Esophagus muscularis mucosa (tissue), 4 donors: ENCODE measurements at regions not wholly inside any gene's neighbourhood (a gene's known extent, or its start where the extent isn't known, plus 50 kb on each side); places are given as distances from the start of the nearest gene placed in this dataset.

ENCODE experiments used
- DNase-seq: peaks from one replicate; pipeline ENCODE4 v3.0.0-alpha.2; 2017; ENCODE audit errors: extremely low spot score
- H3K27ac ChIP-seq, 4 donors: fragments of 200-600 bp; sonication (generic); replicated peaks in 1 of 4; 1 replicate in 3 of 4; 2 replicates in 1 of 4; pipeline ENCODE4 v1.5.1; 2016 to 2019; ENCODE audit warnings: mild to moderate bottlenecking in 1 of 4
- H3K27me3 ChIP-seq, 4 donors: fragments of 200-600 bp; sonication (generic); one replicate each; pipeline versions ENCODE4 v1.5.1 to v1.6.0; 2016 to 2019
- H3K36me3 ChIP-seq, 4 donors: fragments of 200-600 bp; sonication (generic); one replicate each; pipeline ENCODE4 v1.5.1; 2016 to 2019
- H3K4me1 ChIP-seq, 4 donors: fragments of 200-600 bp; sonication (generic); one replicate each; pipeline ENCODE4 v1.5.1; 2016 to 2019
- H3K4me3 ChIP-seq, 4 donors: fragments of 200-600 bp; sonication (generic); 1 replicate in 2 of 4; 2 replicates in 2 of 4; pipeline ENCODE4 v1.5.1; 2016 to 2019; ENCODE audit warnings: mild to moderate bottlenecking in 4 of 4, moderate library complexity in 1 of 4
- H3K9me3 ChIP-seq, 4 donors: fragments of 200-600 bp; sonication (generic); 1 replicate in 3 of 4; 2 replicates in 1 of 4; pipeline ENCODE4 v1.5.1; 2016 to 2019
- EP300 ChIP-seq: sonication (generic); formaldehyde crosslinking; IDR thresholded peaks from one replicate; pipeline ENCODE4 v1.6.1; 2017; ENCODE audit warnings: antibody characterized with exemption
- POLR2A ChIP-seq: fragments of 450-650 bp; IDR thresholded peaks from one replicate; pipeline ENCODE4 v1.6.1; 2017; ENCODE audit warnings: antibody characterized with exemption, moderate library complexity, mild to moderate bottlenecking, low read depth
- POLR2AphosphoS5 ChIP-seq, 2 donors: sonication (generic); formaldehyde crosslinking; IDR thresholded peaks; one replicate each; pipeline ENCODE4 v1.6.1; 2017; ENCODE audit warnings: antibody characterized with exemption in 2 of 2
- WGBS: methylation state at CpG from one replicate; pipeline ENCODE4 v1.1.5; 2018; 5-methylcytosine and 5-hydroxymethylcytosine counted together
- intact Hi-C: fragments of 100-400 bp; cut with DNase I; formaldehyde crosslinking; loops from one replicate; pipeline ENCODE4 v1.15.1; 2023
- TF ChIP-seq, protein P1 (sequence below), 3 experiments: fragments of 200-600 bp in 2 of 3; fragments of 450-650 bp in 1 of 3; sonication (generic) in 2 of 3; IDR thresholded peaks; one replicate each; pipeline ENCODE4 v1.5.1; 2017 to 2019; ENCODE audit warnings: antibody characterized with exemption in 3 of 3, mild to moderate bottlenecking in 2 of 3, moderate library complexity in 1 of 3

- Histone ChIP-seq H3K4me3 (no peak overlapping the region), H3K4me1 (peaks cover 36 to 45% (median 40%) of the 10 kb centered on the region in 4 donors), H3K36me3 (no peaks in the 10 kb centered on the region), H3K27ac (no peak overlapping the region), H3K9me3 (no peaks in the 10 kb centered on the region), H3K27me3 (no peaks in the 10 kb centered on the region)
- WGBS, result 92% methylated on average over 3 of the region's 3 CpGs
- intact Hi-C loops, result loop anchor here (10.0 kb wide), 1 partner anchor 144 kb away; the partner anchor contains the start of gene ARHGAP5
- TF ChIP-seq POLR2AphosphoS5 (IDR thresholded peaks at IDR 0.05) (no peak), POLR2A (no peak), EP300 (no peak)
- TF ChIP-seq, protein P1, sequence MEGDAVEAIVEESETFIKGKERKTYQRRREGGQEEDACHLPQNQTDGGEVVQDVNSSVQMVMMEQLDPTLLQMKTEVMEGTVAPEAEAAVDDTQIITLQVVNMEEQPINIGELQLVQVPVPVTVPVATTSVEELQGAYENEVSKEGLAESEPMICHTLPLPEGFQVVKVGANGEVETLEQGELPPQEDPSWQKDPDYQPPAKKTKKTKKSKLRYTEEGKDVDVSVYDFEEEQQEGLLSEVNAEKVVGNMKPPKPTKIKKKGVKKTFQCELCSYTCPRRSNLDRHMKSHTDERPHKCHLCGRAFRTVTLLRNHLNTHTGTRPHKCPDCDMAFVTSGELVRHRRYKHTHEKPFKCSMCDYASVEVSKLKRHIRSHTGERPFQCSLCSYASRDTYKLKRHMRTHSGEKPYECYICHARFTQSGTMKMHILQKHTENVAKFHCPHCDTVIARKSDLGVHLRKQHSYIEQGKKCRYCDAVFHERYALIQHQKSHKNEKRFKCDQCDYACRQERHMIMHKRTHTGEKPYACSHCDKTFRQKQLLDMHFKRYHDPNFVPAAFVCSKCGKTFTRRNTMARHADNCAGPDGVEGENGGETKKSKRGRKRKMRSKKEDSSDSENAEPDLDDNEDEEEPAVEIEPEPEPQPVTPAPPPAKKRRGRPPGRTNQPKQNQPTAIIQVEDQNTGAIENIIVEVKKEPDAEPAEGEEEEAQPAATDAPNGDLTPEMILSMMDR (IDR thresholded peaks at IDR 0.05), result no peak
- DNase-seq, result no peak
Observed at GRCh38 chr14:31930493-31931240, 146.4 kb upstream of the ARHGAP5 start.

DNA sequence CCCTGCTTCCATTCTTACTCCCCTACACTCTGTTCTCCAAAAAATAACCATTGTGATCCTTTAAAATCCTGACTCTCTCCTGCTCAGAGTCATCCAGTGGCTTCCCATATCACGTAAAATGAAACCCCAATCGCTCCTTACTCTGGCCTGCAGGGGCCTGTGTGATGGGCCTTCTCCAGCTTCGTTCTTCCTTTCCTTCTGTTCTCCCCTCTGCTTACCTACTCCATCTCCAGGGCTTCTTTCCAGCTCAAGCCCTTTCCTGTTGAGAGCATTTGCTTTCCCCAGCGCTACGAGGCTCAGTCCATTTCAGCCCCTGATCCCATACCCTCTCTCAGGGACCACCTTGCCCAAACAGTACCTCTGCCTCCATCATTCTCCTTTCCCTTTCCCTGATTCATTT, 144.4 kb upstream of the ARHGAP5 start:
- Histone ChIP-seq H3K4me1 (peaks cover 21 to 29% (median 24%) of the 10 kb centered on the region in 4 donors), H3K9me3 (no peaks in the 10 kb centered on the region), H3K27ac (no peak overlapping the region), H3K36me3 (no peaks in the 10 kb centered on the region), H3K27me3 (no peaks in the 10 kb centered on the region), H3K4me3 (no peak overlapping the region)
- WGBS, result 93% methylated on average over 5 of the region's 5 CpGs
- intact Hi-C loops, result loop anchor here (10.0 kb wide), 1 partner anchor 142 kb away; the partner anchor contains the start of gene ARHGAP5
- no peak for DNase-seq
- TF ChIP-seq POLR2A (no peak), POLR2AphosphoS5 (IDR thresholded peaks at IDR 0.05) (no peak), EP300 (no peak)
- TF ChIP-seq, protein P1 (IDR thresholded peaks at IDR 0.05), result no peak

DNA sequence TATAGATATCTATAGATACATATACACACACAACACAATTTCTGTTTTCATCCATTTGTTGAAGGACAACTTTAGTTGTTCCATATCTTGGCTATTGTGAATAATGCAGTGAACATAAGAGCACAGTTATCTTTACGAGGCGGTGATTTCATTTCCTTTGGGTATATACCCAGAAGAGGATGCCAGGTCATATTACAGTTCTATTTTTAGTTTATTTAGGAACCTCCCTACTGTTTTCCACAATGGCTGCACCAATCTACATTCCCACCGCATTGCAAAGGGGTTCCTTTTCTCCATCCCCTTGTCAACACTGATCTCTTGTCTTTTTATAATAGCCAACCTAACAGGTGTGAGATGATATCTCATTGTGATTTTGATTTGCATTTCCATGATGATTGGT, 143.4 kb upstream of the ARHGAP5 start:
- 75% methylated on average over 3 of the region's 3 CpGs for WGBS
- Histone ChIP-seq H3K9me3 (no peaks in the 10 kb centered on the region), H3K4me3 (no peak overlapping the region), H3K27me3 (no peaks in the 10 kb centered on the region), H3K36me3 (no peaks in the 10 kb centered on the region), H3K4me1 (peaks cover 14 to 22% (median 17%) of the 10 kb centered on the region in 4 donors), H3K27ac (no peak overlapping the region)
- intact Hi-C loops, result loop anchor here (10.0 kb wide), 1 partner anchor 141 kb away; the partner anchor contains the start of gene ARHGAP5
- no peak for DNase-seq
- TF ChIP-seq, protein P1 (IDR thresholded peaks at IDR 0.05), result no peak
- TF ChIP-seq POLR2AphosphoS5 (IDR thresholded peaks at IDR 0.05) (no peak), POLR2A (no peak), EP300 (no peak)

DNA sequence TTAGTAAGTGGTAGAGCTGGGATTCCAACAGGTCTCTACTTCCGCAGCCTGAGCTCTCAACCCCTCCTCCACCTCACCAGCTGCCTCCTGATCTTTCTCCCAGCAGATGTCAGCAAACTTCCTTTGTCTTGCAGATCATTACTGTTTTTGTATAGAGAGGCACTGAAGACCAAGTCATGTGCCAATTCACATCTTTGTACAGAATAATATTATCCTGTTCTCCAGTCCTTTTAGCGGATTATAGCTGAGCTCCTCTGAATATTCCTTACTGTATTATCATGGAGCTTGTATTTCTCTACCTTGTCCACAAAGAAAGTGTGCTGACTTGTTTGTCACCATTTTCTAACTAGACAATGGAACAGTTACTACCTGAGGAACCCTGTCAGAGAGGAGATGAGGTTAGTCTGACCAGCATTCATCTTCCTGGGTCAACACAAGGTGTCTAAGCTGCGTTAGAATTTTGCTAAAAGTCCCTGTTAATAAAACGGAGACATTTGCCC, 142.3 kb upstream of the ARHGAP5 start:
- WGBS, result 60% methylated on average over 4 of the region's 4 CpGs
- H3K36me3 ChIP-seq, result no peaks in the 10 kb centered on the region

More for the DNA sequence above, 142.3 kb upstream of the ARHGAP5 start:
- H3K27ac ChIP-seq, result no peak overlapping the region
- H3K9me3 ChIP-seq, result no peaks in the 10 kb centered on the region
- no peak overlapping the region for H3K4me3 ChIP-seq
- intact Hi-C loops, result loop anchor here (5.0 to 10.0 kb wide), 2 partner anchors 140 to 317 kb away; partner anchors contain the start of gene ARHGAP5
- no peak for DNase-seq
- peaks cover 10 to 18% (median 16%) of the 10 kb centered on the region in 4 donors for H3K4me1 ChIP-seq
- TF ChIP-seq, protein P1 (IDR thresholded peaks at IDR 0.05), result peak; percentile 43 to 55 (median 52)
- TF ChIP-seq EP300, result no peak
- H3K27me3 ChIP-seq, result no peaks in the 10 kb centered on the region
